HUES64 (cell line): ENCODE measurements at regions not wholly inside any gene's neighbourhood (a gene's known extent, or its start where the extent isn't known, plus 50 kb on each side); places are given as distances from the start of the nearest gene placed in this dataset.
"Not testable (repeated sequence)": the region's sequence is repeated elsewhere in the genome, so short reads cannot be mapped to it uniquely, and the experiment has no call there.

Experiments
- H3K27ac ChIP-seq: 2 replicates; pipeline ENCODE4 v1.7.0; 2013; ENCODE audit warnings: low read depth, low read length, inconsistent platforms
- H3K27me3 ChIP-seq: 2 replicates; pipeline ENCODE4 v1.6.1; 2013; ENCODE audit warnings: mild to moderate bottlenecking, low read length; ENCODE audit not compliant: insufficient read depth
- H3K36me3 ChIP-seq: 2 replicates; pipeline ENCODE4 v1.6.1; 2013; ENCODE audit warnings: mild to moderate bottlenecking, low read length; ENCODE audit not compliant: insufficient read depth
- H3K4me1 ChIP-seq: 2 replicates; pipeline ENCODE4 v1.6.1; 2013; ENCODE audit warnings: mild to moderate bottlenecking, low read length, moderate library complexity; ENCODE audit not compliant: insufficient read depth
- H3K4me3 ChIP-seq: 2 replicates; pipeline ENCODE4 v1.5.1; 2013; ENCODE audit warnings: mild to moderate bottlenecking, low read length, moderate library complexity
- H3K9ac ChIP-seq: 2 replicates; pipeline ENCODE4 v1.6.1; 2013; ENCODE audit warnings: mild to moderate bottlenecking, low read depth, low read length
- H3K9me3 ChIP-seq: 2 replicates; pipeline ENCODE4 v1.6.1; 2013; ENCODE audit warnings: low read depth, low read length; ENCODE audit not compliant: insufficient read depth
- WGBS: fragments of 150-250, 120-280 bp; methylation state at CpG from one replicate; pipeline ENCODE4 v1.1.7; 2013; ENCODE audit warnings: missing lambda C conversion rate; 5-methylcytosine and 5-hydroxymethylcytosine counted together

- WGBS, result 80% methylated on average over 4 of the region's 4 CpGs
- H3K9ac ChIP-seq, result no peak overlapping the region
These were observed 51.5 kb upstream of the MELK start for GRCh38 chr9:36521148-36521547.

GRCh38 chr9:36517131-36517530 lies 55.6 kb upstream of the MELK start:
- Histone ChIP-seq H3K27ac (no peak overlapping the region), H3K4me3 (no peak overlapping the region), H3K36me3 (no peaks in the 10 kb centered on the region), H3K9me3 (no peaks in the 10 kb centered on the region), H3K9ac (no peak overlapping the region), H3K4me1 (no peaks in the 10 kb centered on the region), H3K27me3 (no peaks in the 10 kb centered on the region)

More at GRCh38 chr9:36521148-36521547, 51.5 kb upstream of the MELK start:
- no peaks in the 10 kb centered on the region for H3K27me3 ChIP-seq
- no peaks in the 10 kb centered on the region for H3K36me3 ChIP-seq
- no peaks in the 10 kb centered on the region for H3K9me3 ChIP-seq
- no peak overlapping the region for H3K4me3 ChIP-seq
- no peaks in the 10 kb centered on the region for H3K4me1 ChIP-seq
- no peak overlapping the region for H3K27ac ChIP-seq

DNA sequence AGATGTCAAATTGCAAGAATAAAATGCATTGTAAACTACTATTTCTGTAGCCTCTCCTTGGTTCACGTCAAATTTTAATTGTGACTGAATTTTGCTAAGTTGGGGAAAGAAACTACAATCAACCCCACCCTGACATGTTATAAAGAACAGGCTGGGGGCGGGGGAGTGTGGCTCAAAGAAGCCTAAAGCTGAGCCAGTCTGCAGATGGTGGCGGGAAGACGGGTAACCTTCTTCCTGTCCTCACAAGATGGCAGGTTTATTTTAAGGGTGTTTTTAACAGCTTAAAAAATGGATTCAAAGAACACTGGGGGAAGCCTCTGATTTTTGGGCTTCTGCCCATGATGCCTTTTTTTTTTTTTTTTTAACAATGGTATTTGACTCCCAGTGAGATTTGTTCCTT lies 68.5 kb upstream of the MELK start:
- no peaks in the 10 kb centered on the region for H3K36me3 ChIP-seq
- no peaks in the 10 kb centered on the region for H3K9me3 ChIP-seq
- no peak overlapping the region for H3K4me3 ChIP-seq
- 93% methylated on average over 3 of the region's 4 CpGs for WGBS
- H3K27ac ChIP-seq, result no peak overlapping the region
- peaks cover 6% of the 10 kb centered on the region for H3K4me1 ChIP-seq
- no peaks in the 10 kb centered on the region for H3K27me3 ChIP-seq
- no peak overlapping the region for H3K9ac ChIP-seq

GRCh38 chr9:36503172-36504088 lies 69.3 kb upstream of the MELK start:
- Histone ChIP-seq H3K4me1 (no peaks in the 10 kb centered on the region), H3K36me3 (no peaks in the 10 kb centered on the region), H3K9me3 (no peaks in the 10 kb centered on the region), H3K4me3 (no peak overlapping the region), H3K27me3 (no peaks in the 10 kb centered on the region), H3K9ac (no peak overlapping the region), H3K27ac (no peak overlapping the region)
- WGBS, result 90% methylated on average over 6 of the region's 6 CpGs

DNA sequence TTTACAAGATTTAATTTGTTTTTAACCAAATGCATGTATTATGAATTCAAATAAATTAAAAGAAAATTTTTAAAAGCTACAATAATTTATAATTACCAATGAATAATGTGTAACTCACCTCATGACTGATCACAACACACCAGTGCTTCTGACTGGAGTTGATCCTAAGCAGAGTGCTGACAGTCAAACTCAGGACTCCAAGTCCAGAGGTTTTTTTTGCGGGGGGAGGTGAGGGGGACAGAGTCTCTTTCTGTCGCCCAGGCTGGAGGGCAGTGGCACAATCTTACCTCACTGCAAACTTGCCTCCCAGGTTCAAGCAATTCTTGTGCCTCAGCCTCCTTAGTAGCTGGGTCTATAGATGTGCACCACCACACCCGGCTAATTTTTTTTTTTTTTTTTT lies 71.0 kb upstream of the MELK start:
- Histone ChIP-seq H3K4me3 (no peak overlapping the region), H3K27ac (no peak overlapping the region), H3K36me3 (no peaks in the 10 kb centered on the region), H3K9ac (no peak overlapping the region), H3K4me1 (no peaks in the 10 kb centered on the region), H3K9me3 (no peaks in the 10 kb centered on the region), H3K27me3 (no peaks in the 10 kb centered on the region)
- WGBS, result 100% methylated on average over 3 of the region's 3 CpGs

DNA sequence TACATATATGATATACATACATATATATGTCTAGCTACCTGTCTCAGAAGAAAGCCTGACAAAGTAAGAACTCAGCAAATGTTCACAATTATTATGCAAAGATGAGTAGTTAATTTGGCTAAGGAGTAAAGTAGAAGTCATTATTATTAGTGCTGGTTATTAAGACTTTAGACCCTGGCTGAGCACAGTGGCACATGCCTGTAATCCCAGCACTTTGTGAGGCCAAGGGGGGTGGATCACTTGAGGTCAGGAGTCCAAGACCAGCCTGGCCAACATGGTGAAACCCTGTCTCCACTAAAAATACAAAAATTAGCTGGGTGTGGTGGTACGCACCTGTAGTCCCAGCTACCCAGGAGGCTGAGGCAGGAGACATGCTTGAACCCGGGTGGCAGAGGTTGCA lies 71.8 kb upstream of the MELK start:
- H3K27ac ChIP-seq, H3K27me3 ChIP-seq, H3K4me1 ChIP-seq, H3K36me3 ChIP-seq, H3K9ac ChIP-seq, H3K9me3 ChIP-seq, H3K4me3 ChIP-seq: not testable (repeated sequence)
- 96% methylated on average over 2 of the region's 2 CpGs for WGBS

GRCh38 chr9:36499174-36499890 lies 73.4 kb upstream of the MELK start:
- Histone ChIP-seq H3K9me3 (no peaks in the 10 kb centered on the region), H3K36me3 (no peaks in the 10 kb centered on the region), H3K4me1 (no peaks in the 10 kb centered on the region), H3K9ac (no peak overlapping the region), H3K27ac (no peak overlapping the region), H3K27me3 (no peaks in the 10 kb centered on the region), H3K4me3 (no peak overlapping the region)
- 78% methylated on average over 7 of the region's 8 CpGs for WGBS

DNA sequence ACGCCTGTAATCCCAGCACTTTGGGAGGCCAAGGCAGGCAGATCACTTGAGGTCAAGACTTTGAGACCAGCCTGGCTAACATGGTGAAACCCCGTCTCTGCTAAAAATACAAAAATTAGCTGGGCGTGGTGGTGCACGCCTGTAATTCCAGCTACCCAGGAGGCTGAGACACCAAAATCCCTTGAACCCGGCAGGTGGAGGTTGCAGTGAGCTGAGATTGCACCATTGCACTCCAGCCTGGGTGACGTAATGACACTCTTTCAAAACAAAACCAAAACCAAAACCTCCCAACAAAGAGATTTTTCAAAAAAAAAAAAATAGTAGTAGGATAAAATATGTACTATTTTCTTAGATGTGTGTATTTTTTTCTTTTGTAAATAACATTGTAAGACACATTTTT lies 79.1 kb upstream of the MELK start:
- H3K27ac ChIP-seq, H3K27me3 ChIP-seq, H3K9ac ChIP-seq, H3K36me3 ChIP-seq, H3K9me3 ChIP-seq, H3K4me3 ChIP-seq: not testable (repeated sequence)
- H3K4me1 ChIP-seq, result peaks cover 21% of the 10 kb centered on the region
- WGBS, result 91% methylated on average over 6 of the region's 6 CpGs

- H3K9me3 ChIP-seq, result no peaks in the 10 kb centered on the region
- 90% methylated on average over 1 of the region's 2 CpGs for WGBS
- H3K9ac ChIP-seq, result no peak overlapping the region
- H3K4me3 ChIP-seq, result no peak overlapping the region
- H3K36me3 ChIP-seq, result no peaks in the 10 kb centered on the region
- H3K27ac ChIP-seq, result no peak overlapping the region
- H3K4me1 ChIP-seq, result peaks cover 28% of the 10 kb centered on the region
- no peaks in the 10 kb centered on the region for H3K27me3 ChIP-seq
These were observed 79.8 kb upstream of the MELK start for GRCh38 chr9:36492865-36493264.

- no peak overlapping the region for H3K9ac ChIP-seq
- no peak overlapping the region for H3K4me3 ChIP-seq
- WGBS, result 83% methylated on average over 8 of the region's 8 CpGs
- H3K27ac ChIP-seq, result no peak overlapping the region
- H3K27me3 ChIP-seq, result no peaks in the 10 kb centered on the region
- no peaks in the 10 kb centered on the region for H3K9me3 ChIP-seq
- peaks cover 39% of the 10 kb centered on the region for H3K4me1 ChIP-seq
- no peaks in the 10 kb centered on the region for H3K36me3 ChIP-seq
These were observed 83.2 kb upstream of the MELK start for GRCh38 chr9:36489453-36489852.

DNA sequence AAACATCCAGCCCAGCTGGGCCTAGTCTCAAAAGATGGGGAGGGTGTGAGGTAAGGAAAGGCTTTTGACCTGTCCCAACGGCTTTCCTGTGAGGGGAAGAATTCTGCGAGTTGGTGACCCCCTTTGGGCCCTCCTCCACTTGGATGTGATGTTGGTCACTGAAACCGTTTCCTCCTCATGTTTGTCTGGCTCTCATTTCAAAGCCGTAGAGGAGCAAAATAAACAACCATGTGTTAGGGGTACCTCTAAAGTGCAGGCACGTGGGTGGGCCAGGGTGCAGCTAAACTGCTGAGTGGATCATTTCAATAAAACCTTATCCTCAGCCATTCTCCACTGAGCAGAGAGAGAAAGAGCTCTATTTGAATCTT lies 84.3 kb upstream of the MELK start:
- Histone ChIP-seq H3K27ac (peak overlapping the region; percentile 93), H3K27me3 (no peaks in the 10 kb centered on the region), H3K36me3 (no peaks in the 10 kb centered on the region), H3K4me1 (peaks cover 50% of the 10 kb centered on the region), H3K9ac (peak overlapping the region; percentile 88), H3K4me3 (peak overlapping the region; percentile 72), H3K9me3 (no peaks in the 10 kb centered on the region)
- 20% methylated on average over 5 of the region's 5 CpGs for WGBS
